GM03348 (cell line): ENCODE measurements at regions not wholly inside any gene's neighbourhood (a gene's known extent, or its start where the extent isn't known, plus 50 kb on each side); places are given as distances from the start of the nearest gene placed in this dataset.

Experiments
- DNase-seq: peaks from one replicate; pipeline ENCODE4 v3.0.0; 2012; ENCODE audit warnings: low spot score

DNA sequence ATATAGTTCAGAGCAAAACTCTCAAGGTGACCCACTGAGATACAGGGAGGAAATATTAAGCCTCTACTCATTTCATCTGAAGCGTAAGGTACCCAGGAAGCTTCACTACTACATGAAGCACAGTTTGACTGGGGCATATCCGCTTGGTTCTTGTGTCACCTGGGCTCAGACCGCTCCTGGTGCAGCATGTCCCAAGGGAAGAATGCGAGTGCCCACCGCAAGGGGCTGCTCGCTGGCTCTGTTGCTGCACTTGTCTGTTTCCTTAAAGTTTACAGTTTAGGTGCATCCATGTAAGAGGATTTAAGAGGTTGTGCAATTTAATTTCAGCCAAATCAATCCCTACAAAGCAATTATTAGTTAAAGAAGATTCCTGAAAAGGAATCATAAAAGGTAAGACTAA lies 507.8 kb downstream of the FBXO15 start:
- no peak for DNase-seq

DNA sequence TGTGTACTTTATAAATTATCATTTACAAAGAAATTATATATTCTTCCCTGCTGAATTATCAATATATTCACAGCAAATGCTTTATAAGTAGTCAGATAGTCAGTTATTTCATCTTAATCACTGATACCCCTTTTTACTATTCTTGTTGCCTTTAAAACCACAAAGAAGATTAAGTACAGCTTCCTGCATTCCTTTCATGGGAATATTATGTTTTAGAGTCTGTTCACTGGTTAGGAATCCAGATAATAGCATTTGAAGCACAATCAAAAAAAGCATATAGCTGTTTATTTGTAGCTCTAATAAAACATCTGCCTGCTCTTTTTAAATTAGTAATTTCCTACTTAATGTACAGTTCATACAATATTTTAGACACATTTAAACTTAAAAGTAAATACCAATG lies 508.9 kb downstream of the FBXO15 start:
- peak; percentile 25 for DNase-seq

DNA sequence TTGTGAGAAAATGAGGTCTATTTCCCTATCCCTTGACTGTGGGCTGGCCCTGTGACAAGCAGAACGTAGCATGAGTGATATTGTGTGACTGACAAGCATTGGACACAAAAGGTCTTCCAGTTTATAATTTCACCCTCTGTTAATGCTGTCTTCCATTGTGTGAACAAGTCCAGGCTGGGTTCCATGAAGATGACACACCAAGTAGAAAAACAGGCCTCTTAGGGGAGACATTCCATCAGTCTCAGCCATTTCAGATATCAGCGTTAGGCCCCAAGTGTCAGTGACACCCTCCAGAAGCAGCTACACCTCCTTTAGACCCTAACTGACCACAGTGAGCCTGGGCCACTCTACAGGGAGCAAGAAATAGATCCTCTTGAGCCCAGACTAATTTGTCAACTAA lies 511.3 kb downstream of the FBXO15 start:
- DNase-seq: no peak

DNA sequence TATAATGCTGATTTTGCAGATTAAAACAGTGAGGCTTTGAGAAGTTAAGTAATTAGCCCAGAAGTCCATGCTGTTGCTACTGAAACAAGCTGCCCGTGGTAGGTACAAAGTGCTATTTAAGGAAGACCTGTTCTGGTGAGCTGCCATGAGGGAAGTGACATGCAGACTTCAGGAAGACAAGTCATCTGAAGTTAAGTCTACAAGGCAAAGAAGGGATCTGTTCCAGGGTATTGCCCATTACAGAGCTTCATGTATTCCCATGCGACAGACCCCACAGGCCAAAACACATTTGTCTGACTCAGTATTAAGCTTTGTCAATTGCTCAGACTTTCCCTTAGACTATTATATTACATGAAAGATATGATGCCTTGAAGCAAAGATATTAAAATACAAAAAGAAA lies 520.8 kb downstream of the FBXO15 start:
- no peak for DNase-seq

DNA sequence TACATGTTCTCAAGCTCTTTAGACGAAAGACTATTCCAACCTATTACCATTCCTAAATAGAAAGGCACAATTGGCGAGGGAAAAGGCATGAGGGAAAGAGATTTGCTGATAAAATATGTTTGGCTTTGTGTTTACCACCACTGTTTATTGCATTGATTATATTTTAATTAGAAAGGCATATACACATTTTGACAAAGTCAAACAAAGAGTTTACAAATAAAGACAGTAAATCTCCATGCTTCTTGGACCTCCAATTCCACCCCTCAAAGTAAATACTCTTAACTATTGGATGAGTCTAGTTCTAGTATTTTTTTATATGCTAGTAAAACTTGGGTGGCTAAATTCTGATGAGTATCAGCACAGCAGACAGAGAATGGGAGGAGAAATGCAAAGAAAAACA lies 521.4 kb downstream of the FBXO15 start:
- DNase-seq: no peak

DNA sequence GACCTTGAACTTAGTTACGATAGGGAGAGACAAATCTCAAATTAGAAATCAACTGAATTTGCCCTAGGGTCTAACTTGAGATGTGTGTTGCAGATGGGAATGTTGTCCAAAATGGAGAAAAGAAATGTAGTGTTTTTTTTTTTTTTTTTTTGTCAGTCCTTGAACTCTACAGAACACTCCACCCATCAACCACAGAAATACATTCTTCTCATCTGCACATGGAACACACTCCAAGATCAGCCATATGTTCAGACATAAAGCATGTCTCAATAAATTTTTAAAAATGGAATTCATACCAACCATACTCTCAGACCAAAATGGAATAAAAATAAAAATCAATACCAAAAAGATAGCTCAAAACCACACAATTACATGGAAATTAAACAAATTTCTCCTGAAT lies 526.5 kb downstream of the FBXO15 start:
- no peak for DNase-seq

DNA sequence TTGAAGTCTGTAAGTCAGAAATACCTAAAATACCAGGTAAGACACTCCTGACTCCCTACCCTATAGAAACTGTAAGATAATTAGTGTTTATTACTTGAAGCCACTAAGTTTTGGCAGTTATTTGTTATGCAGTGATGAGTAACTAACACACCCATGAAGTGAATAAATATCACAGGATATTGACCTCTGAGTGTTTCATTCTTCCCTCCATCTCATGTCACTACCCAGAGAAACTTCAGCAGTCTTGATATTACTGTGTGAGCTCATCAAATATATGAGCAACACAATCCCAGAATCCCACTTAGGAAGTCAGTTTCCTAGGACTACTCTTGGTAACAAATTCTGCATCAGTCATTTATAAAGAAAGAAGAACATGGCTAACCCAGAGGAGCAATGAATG lies 529.7 kb downstream of the FBXO15 start:
- no peak for DNase-seq

DNA sequence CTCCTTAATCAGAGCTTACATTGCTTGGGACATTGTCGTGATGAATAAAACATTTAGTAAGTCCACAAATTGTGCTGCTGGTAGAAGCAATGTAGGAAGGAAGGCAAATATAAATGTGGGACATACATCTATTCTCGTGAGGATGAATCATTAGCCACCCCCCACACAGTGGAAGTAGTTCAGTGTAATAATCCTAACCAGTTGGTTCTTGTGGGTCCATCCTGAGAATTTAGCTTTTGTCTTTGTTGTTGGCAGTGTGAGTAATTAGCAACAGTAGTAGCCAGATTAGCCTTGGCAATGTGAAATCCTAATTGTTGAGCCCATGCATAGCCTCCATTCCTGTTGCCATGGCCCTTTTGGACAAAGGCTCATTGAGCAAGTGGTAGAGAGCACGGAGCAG lies 532.1 kb downstream of the FBXO15 start:
- no peak for DNase-seq

DNA sequence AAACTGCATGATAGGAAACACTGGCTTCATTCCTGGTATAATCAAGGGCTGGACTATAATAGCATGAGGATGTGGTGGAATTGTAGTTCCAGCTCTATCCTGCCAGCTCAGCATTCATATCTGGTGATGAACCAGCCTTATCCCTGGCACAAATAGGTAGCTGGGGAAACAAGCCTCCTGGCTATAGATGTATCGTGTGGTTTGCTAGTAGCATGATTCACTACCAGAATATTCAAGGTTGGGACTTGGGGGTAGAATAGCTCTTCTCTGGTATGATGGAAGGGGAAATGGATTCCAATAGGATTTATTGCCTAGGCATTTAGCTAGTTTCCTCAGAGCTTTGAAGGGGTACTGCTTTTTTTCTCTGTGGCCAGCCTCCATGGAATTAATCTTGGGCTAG lies 532.8 kb downstream of the FBXO15 start:
- DNase-seq: peak; percentile 56

DNA sequence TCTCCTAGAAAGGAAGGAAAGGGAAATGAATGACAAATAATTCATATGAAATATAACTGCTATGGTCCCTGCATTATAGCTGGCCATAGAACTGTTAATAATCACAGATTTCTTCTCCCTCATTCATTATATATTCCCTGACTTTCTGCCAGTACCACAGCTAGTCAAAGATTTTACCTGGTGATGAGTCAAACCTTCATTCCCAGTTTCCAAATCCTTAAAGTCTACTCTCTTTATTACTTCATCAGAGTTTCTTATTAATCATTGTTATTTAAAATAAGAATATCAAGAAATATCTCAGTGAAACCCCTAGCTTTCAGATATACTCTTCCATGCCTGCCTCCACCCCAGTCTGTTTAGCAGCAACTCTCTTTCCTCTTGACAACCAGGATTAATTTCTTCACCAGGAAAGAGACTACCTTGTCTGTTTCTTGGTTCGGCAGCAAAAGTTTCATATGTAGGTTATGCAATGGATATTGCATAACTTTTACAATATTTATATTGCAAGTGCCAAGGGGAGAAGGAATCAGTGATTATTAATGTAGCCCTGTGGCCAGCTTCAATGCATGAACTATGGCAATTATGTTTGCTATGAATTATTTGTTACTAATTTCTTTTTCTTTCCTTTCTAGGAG lies 533.8 kb downstream of the FBXO15 start:
- DNase-seq: peak; percentile 2

DNA sequence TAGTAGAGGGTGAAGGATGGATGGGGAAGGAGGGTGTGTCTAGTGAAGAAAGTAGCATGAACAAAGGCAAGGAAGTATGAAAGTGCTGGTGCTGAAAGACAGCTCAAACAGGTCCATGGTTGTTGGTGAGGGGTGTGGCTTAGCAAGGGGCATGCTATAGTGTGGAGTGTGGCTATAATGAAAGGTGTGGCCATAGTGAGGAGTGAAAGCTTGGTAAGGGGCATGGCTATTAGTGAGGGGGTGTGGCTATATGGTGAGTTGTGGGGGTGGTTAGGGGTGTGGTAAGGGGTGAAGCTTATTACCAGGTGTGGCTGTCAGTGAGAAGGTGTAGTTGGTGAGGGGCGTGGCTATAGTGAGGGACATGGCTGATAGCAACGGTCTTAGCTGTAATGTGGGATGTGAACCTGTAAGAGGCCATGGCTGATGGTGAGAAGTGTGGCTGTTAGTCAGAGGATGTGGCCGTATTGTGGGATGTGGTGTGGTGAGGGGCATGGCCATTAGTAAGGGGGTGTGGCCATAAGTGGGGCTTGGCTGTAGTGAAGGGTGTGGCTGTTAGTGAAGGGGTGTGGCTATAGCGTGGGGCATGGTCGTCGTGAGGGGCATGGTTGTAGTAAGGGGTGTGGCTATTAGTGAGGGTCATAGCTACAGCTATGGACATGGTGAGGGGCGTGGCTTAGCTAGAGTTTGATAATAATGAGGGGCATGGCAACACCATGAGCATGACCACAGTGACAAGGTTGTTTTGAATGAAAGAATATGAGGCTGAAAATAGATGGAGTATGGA lies 549.6 kb downstream of the FBXO15 start:
- DNase-seq: no peak

DNA sequence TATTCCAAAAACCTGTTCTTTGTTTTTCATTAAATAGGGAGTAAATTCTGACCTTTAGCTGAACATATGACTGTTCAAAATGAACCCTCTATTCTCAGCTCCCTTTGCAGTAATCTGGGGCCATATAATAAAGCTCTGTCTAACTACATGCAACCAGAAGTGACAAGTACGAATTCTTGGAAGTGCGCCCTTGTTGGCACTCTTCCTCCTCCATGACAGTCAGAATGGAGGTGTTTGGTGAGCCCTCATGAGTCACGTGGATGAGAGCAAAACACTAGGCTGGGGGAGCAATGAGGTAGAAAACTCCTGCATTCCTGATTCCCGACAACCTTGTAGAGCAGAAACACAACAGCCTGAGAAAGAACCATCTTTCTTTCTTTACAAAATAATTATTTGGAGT lies 552.9 kb downstream of the FBXO15 start:
- no peak for DNase-seq

DNA sequence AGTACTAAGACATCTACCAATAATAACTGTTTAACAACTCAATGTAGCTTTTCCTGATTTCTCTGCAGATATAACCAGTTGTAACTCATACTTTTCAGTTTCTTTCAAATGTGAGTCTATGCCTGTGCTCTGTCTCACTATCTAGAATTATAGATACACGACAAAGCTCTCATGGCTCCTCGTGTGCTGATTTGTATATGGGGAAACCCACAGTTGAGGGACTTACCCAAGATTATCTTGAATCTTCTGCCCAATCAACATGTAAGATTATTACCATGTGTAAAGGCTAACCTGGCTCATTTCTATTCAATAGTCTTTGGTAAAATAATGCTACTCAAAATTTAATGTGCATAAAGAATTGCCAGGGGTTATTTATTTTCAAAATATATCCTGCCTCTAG lies 554.4 kb downstream of the FBXO15 start:
- no peak for DNase-seq

DNA sequence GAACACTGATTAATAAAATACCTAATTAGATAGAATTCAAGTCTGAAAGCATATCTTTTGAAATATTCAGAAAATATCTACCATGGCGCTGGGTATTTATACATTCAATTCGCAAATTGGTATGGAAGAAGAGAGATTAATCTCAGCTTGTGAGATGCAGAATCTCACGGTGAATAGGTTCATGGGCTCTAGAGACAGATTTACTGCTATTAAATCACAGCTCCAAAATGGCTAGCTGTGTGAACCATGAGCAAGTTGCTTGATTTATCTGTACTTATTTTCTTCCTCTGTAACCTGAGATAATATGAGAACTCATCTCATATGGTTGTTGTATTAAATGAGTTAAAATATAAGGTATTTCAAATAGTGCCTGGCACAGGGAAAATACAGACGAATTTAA lies 556.7 kb downstream of the FBXO15 start:
- DNase-seq: no peak

DNA sequence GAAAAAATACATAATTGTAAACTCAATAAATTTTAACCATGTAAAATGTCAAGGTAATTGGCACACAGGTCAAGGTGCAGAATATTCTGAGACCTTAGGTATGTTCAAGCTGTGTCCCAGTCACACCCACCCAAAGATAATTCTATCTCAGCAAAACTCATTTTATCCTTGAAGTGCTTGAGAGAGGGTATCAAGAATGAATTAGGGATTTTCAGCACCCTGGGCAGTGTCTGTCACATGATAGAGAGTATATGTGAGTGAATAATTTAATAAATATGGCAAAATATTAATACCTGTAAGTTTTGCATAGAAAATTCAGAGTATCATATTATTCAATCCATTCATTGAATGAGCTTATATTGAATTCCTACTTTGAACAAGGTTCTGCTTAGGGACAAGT lies 567.9 kb downstream of the FBXO15 start:
- no peak for DNase-seq

DNA sequence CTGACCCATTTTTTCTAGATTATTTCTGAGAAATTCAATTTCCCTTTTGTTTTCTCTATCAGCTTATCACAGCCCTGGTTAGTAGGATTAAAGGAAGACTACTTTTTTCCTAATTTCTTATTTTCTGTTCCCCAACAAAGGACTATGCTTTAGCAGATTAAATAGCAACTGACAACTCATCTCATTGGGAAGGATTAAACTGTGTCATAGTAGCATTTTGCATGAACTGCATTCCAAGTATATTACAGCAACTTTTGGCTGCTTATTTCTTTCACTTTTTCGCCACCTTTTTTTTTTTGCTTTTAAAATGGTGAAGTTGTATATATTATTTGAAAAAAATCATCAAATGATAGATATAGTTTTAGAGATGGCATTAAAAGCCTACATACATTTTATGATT lies 570.3 kb downstream of the FBXO15 start:
- DNase-seq: peak; percentile 23

DNA sequence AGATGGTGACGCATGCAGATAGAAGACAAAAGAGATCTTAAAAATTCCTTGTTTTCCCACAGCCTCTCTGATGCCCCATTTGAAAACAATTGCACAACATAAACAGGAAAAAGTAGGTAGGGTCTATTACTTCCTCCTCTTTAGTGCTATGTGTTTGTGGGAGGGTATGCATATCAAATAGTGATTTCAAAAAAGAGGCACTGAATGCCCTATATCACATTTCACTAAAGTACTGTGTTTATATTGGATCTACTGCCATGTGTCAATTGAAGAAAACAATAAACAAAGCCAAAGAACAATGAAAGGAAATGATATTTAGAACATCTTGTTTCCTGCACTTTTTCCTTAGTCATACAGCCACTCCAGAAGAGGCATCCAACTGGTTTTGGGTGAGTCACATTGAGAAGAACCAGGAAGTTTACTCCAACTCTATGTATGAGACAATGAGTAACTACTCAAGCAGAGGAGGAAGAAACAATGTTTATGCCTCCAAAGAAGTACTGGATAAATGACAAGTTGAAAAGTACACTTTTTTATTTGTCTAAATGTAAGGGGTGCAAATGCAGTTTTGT lies 583.6 kb downstream of the FBXO15 start:
- peak; percentile 7 for DNase-seq

DNA sequence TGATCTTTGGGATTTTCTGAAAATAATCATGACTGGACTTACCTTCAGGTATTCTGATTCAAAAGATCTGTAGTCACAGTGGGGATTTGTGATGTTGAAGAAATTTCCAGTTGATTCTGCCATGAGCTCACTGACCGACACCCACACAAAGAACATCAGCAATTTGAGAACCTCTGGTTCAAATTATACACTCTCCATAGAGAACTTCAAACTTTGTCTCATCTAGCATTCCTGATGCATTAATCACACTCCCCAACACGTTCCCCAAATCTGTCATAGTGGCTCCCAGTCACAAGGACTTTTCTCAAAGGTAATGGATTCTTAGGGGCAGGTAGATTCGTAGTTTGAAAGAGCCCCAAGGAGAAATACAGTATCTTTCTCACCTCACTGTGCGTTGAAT lies 584.3 kb downstream of the FBXO15 start:
- peak; percentile 37 for DNase-seq

DNA sequence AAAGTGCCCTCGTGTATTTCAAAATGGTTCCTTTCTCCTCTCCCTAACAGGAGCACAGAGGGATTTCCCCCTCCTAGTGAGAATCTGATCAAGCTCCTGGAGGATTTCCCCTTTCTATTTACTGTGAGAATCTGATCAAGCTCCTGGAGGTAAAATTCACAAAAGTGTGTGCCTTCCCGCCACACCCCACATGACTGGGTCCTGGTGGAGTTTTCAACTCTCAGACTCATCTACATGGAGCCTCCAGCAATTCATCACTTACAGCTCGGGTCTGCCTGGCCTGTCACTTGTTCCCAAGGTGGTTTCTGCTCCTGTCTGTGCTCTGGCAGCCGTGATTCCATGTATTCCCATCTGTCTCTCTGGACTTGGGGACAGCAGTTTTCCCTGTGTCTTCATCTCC lies 590.7 kb downstream of the FBXO15 start:
- DNase-seq: no peak

DNA sequence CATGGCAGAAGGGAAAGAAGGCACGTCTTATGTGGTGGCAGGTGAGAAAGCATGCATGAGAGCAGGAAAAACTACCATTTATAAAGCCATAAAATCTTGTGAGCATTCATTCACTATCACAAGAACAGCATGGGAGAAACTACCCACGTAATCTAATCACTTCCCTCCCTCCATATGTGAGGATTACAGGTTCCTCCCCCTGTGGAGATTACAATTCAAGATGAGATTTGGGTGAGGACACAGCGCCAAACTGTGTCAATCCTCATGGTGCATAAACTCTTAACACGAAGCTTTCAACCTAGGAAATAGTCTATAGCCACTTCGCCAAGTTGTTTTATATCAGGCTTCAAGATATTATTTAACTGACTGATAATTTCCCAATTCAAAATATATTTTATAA lies 595.5 kb downstream of the FBXO15 start:
- no peak for DNase-seq

DNA sequence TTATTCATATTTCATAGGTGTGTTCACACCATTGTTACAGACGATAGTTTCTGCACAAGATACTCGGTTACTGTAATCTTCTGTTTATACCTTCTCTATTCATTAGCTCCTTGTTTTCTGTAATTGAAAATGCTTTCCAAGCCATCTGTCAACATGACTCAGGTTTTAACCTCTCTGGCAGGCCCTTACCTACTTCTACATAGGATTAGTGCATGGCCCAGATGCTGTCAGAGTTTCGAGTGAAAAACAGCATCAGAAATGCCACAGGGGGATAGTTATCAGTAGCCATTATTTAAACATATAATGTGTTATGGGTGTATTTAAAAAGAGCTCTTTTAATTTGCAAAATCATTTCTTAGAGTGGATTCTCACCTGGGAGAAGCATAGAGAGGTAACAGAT lies 596.4 kb downstream of the FBXO15 start:
- DNase-seq: no peak

DNA sequence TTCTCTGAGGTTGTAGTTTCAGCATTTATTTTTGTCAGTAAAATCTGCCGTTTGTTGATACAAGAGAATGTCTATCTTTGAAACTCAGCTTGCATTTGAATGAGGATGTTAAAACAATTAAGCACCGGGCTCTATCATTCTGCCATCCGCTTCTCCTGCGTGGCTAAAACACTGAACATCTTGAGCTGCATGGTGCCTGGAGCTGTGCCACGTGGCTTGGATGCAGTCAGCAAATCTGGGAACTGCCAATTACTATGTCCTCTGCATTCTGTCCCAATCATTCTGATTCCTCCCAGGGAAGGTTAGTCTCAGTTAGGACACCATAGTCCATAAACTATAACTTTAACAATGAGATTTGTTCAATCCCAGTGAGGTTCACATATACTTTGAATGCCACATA lies 598.4 kb downstream of the FBXO15 start:
- no peak for DNase-seq

DNA sequence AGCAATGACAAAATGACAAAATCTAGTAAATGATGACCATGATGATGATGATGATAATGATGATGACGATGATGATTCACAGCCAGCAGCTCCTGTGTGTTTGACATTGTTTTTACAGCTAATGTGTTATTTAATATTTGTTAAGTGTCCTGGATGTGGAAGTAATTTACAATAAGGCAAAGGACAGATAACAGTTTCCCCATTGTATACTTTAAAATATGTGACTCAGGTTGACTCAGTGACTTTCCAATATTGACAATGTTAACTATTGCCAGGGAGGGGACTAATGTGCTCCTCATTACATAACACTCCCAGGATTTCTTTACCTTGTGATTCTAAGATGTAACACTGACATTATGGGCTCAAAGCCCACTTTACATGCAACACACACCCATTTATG lies 602.2 kb downstream of the FBXO15 start:
- no peak for DNase-seq

DNA sequence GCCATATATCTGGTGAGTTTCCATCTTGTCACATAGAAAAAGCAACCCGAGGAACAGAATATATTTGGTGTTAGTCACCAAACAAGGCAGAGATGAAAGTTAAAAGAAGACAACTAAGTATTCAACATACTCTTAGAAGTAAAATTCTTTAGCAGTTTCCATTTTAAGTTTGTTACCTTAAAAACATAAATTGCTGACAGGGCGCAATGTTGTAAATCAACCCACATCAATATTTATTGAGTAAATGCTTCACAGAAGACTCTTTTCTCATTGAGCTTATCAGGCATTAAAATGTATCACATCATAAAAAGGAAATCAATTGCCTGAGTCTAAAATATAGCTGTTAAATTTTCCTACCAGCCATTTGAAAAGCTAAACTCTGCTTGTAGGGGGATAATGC lies 603.0 kb downstream of the FBXO15 start:
- DNase-seq: no peak
